ENCODE measurements at regions not wholly inside any gene's neighbourhood (a gene's known extent, or its start where the extent isn't known, plus 50 kb on each side); places are given as distances from the start of the nearest gene placed in this dataset.

DNA sequence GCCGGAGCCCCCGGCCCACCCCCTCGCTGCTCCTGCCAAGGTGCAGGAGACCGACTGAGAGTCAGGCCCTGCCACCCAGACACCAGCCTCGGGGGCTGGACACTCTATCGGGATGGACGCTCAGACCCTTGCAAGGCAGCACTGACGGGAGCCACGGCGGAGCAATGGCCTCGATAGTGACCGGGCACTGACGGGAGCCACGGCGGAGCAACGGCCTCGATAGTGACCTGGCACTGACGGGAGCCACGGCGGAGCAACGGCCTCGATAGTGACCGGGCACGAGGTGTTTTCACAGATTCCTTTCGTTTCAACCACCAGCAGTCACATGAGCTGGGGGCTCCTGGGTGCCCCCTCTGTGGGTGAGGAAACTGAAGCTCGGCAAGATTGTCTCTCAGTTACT is 123.6 kb upstream of the PPP1R26 start:
- ChIA-PET POLR2A (interaction anchor here (0.6 to 0.7 kb wide), 4 partner anchors 10 to 173 kb away, joined by 3 read pairs; no protein-coding TSS in a partner anchor), CTCF (ENCODE audit: low intra/inter-chr PET ratio) (interaction anchor here (0.6 kb wide), 1 partner anchor 268 kb away, joined by 5 read pairs; the partner anchor contains the start of gene OLFM1)
- intact Hi-C loops (cut with micrococcal nuclease) (no loop called here), in situ Hi-C loops (cut with MboI) (no loop called here)
- H3K9ac ChIP-seq (ENCODE audit: insufficient read depth in 1 of 2, low read depth in 2 of 2, low read length in 2 of 2), result no peak overlapping the region
- no peak overlapping the region for H2AFZ ChIP-seq (ENCODE audit: low read depth, low read length)
- BruUV-seq (replicated peaks), result no TSS peak
- peaks cover 0 to 6% of the 10 kb centered on the region in 2 experiments; a peak in 2 of 5 replicates for H3K4me1 ChIP-seq (replicated peaks in 1 of 2; ENCODE audit: control insufficient read depth in 2 of 2, insufficient read depth in 2 of 2, low read length in 2 of 2)
- H3K9me3 ChIP-seq (replicated peaks; ENCODE audit: control insufficient read depth, insufficient read depth, low read depth, low read length), result no peaks in the 10 kb centered on the region
- H3K27me3 ChIP-seq (ENCODE audit: control insufficient read depth in 2 of 2, insufficient read depth in 2 of 2, low read length in 2 of 2), result peaks cover 40 to 85% of the 10 kb centered on the region in 2 experiments
- H3K36me3 ChIP-seq (ENCODE audit: control insufficient read depth, insufficient read depth, low read length), result no peaks in the 10 kb centered on the region
- H3K4me2 ChIP-seq (ENCODE audit: insufficient read depth, low read length), result no peak overlapping the region
- H3K9me1 ChIP-seq (ENCODE audit: control insufficient read depth, insufficient read depth, low read length), result no peaks in the 10 kb centered on the region
- no peak for FAIRE-seq
- H3K4me3 ChIP-seq, result no peak overlapping the region
- no peak for ATAC-seq
- no peaks in the 10 kb centered on the region for H3K79me2 ChIP-seq (ENCODE audit: control insufficient read depth, insufficient read depth, low read length)
- peaks cover 5% of the 10 kb centered on the region; the same call in 1 of the 2 replicates for H4K20me1 ChIP-seq (replicated peaks; ENCODE audit: control insufficient read depth, insufficient read depth, low read length)
- no peak overlapping the region for H3K27ac ChIP-seq (ENCODE audit: extremely low read depth, low read depth, low read length)
- WGBS (ENCODE audit: insufficient coverage, low coverage, missing lambda C conversion rate), result 2% methylated on average over 23 of the region's 26 CpGs
- no peak for DNase-seq (ENCODE audit: extremely low read depth in 1 of 4, low spot score in 3 of 4)
- TF ChIP-seq MAFK (IDR thresholded peaks at IDR 0.05; ENCODE audit: low read length), result no peak
- no peak for TF ChIP-seq ZNF592 (IDR thresholded peaks at IDR 0.05)
- TF ChIP-seq HOMEZ (CRISPR knock-in tag; IDR thresholded peaks at IDR 0.05), result no peak
- no peak for TF ChIP-seq MEF2A (IDR thresholded peaks at IDR 0.05; ENCODE audit: control insufficient read depth, low read depth, low read length)
- no peak for TF ChIP-seq ZNF785 (CRISPR knock-in tag; IDR thresholded peaks at IDR 0.05)
- no peak for TF ChIP-seq ZBTB1 (CRISPR knock-in tag; IDR thresholded peaks at IDR 0.05; ENCODE audit: borderline replicate concordance, low read depth)
- no peak for TF ChIP-seq SRSF7 (optimal IDR thresholded peaks at IDR 0.05; ENCODE audit: low read depth, low read length)
- TF ChIP-seq MAFG (tag; conservative IDR thresholded peaks at IDR 0.05), result no peak
- no peak for TF ChIP-seq SP2 (IDR thresholded peaks at IDR 0.05; ENCODE audit: extremely low read depth, low read depth, low read length, poor library complexity, severe bottlenecking)
- TF ChIP-seq ZNF134 (CRISPR knock-in tag; conservative IDR thresholded peaks at IDR 0.05), result no peak
- TF ChIP-seq RBBP5 (IDR thresholded peaks at IDR 0.05; ENCODE audit: borderline replicate concordance, insufficient read depth, low read length, poor library complexity, severe bottlenecking), result no peak
- no peak for TF ChIP-seq ZNF551 (CRISPR knock-in tag; IDR thresholded peaks at IDR 0.05)
- TF ChIP-seq ZBTB8A (IDR thresholded peaks at IDR 0.05; ENCODE audit: partially characterized antibody), result no peak
- no peak for TF ChIP-seq SRSF3 (IDR thresholded peaks at IDR 0.05; ENCODE audit: insufficient read depth, low read length)
- no peak for TF ChIP-seq FOXA3 (CRISPR knock-in tag; conservative IDR thresholded peaks at IDR 0.05 in 1 of 2, IDR thresholded peaks at IDR 0.05 in 1 of 2)
- TF ChIP-seq SLC30A9 (CRISPR knock-in tag; IDR thresholded peaks at IDR 0.05), result no peak

Data from K562 (cell line).